PC-9 (cell line): ENCODE measurements at regions not wholly inside any gene's neighbourhood (a gene's known extent, or its start where the extent isn't known, plus 50 kb on each side); places are given as distances from the start of the nearest gene placed in this dataset.

Experiments used
- CTCF ChIP-seq: fragments of 200-600 bp; sonication (generic); conservative IDR thresholded peaks from 2 replicates; pipeline ENCODE4 v1.6.1; 2017; ENCODE audit warnings: mixed run types, antibody characterized with exemption, mild to moderate bottlenecking, moderate library complexity
- EZH2 ChIP-seq: fragments of 200-600 bp; sonication (generic); IDR thresholded peaks from 2 replicates; pipeline ENCODE4 v1.8.0; 2017; ENCODE audit warnings: antibody characterized with exemption, low read depth

DNA sequence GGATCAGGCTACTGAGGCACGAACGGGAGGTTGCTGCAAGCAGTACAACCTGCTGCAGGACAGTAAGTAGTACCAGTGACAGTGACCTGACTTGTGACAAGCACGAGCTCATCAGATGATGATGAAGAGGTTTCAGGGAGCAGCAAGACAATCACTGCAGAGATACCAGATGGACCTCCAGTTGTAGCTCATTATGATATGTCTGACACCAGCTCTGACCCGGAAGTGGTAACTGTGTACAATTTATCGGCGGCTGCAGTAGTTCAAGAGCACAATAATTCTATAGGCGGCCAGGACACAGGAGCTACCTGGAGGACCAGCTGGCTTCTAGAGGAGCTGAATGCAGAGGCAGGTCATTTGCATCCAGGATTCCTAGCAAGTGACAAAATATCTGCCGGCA lies 64.0 kb upstream of the GULP1 start:
- TF ChIP-seq CTCF (no peak), EZH2 (no peak)
